Calu3 (cell line): ENCODE measurements at regions not wholly inside any gene's neighbourhood (a gene's known extent, or its start where the extent isn't known, plus 50 kb on each side); places are given as distances from the start of the nearest gene placed in this dataset.
A peak's percentile ranks its signal among the peaks of the same experiment; 100 is the strongest.

Source experiments
- BruUV-seq: library from RNA; stranded (reverse); fragments of 400-500 nt; replicated peaks from 2 replicates; lab custom pipeline; 2021; lab: Mats Ljungman, UMichigan
- CTCF ChIA-PET: fragments of 300-600 bp; sonication (Branson Sonifier 250); formaldehyde crosslinking; loops from one replicate; lab custom pipeline; 2022; ENCODE audit warnings: antibody characterized with exemption; lab: Charles Lee
- DNase-seq: peaks from one replicate; pipeline ENCODE4 v3.0.0; 2022
- H3K27ac Mint-ChIP-seq: one replicate; pipeline ENCODE4 v1.8.0; 2022; ENCODE audit warnings: mixed read lengths; ENCODE audit not compliant: unreplicated experiment
- H3K27me3 Mint-ChIP-seq: one replicate; pipeline ENCODE4 v1.8.0; 2022; ENCODE audit warnings: mixed read lengths; ENCODE audit not compliant: unreplicated experiment
- H3K36me3 Mint-ChIP-seq: one replicate; pipeline ENCODE4 v1.8.0; 2022; ENCODE audit warnings: mild to moderate bottlenecking, moderate library complexity, mixed read lengths; ENCODE audit not compliant: insufficient read depth, unreplicated experiment
- H3K4me1 Mint-ChIP-seq: one replicate; pipeline ENCODE4 v1.8.0; 2022; ENCODE audit warnings: mild to moderate bottlenecking, low read depth, mixed read lengths; ENCODE audit not compliant: unreplicated experiment
- H3K4me3 Mint-ChIP-seq: one replicate; pipeline ENCODE4 v1.8.0; 2022; ENCODE audit warnings: mild to moderate bottlenecking, low read depth, moderate library complexity, mixed read lengths; ENCODE audit not compliant: unreplicated experiment
- H3K9me3 Mint-ChIP-seq: one replicate; pipeline ENCODE4 v1.8.0; 2022; ENCODE audit warnings: low read depth, mixed read lengths; ENCODE audit not compliant: unreplicated experiment
- intact Hi-C: fragments of 100-400 bp; cut with micrococcal nuclease; formaldehyde crosslinking; loops from one replicate; pipeline ENCODE4 v1.10.0; 2022; ENCODE audit not compliant: unreplicated experiment
- TF ChIP-seq, protein P1 (sequence below): fragments of 200-600 bp; IDR thresholded peaks from one replicate; pipeline ENCODE4 v1.8.0; 2022; ENCODE audit warnings: antibody characterized with exemption; ENCODE audit not compliant: unreplicated experiment

DNA sequence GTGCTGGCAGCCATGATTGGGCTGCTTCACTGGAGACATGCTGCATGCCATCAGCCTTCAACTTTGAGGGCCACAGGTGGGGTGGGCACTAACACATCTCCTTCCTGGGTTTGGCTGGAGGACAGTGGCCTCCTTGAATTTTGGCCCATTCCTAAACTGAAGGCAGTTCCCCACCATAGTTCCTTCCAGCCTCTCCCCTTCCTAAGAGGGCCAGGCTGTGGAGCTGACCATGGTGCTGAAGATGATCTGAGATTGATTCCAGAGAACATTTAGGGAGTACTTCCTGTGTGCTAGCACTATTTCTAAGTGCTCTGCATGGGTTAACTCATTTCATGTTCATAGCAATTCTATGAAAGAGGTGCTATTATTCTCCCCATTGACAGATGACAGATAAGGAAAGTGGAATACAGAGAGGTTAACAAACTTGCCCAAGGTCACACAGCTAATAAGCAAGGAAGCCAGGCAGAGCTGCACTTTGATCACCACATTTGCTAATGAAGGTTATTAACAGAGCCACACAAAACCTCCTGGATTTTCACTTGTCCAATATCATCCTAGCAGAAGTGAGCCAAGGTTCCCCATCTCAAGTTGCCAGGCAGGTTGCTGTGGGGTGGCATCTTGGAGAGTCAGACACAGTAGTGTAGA lies 175.3 kb downstream of the ZIC5 start:
- Mint-ChIP-seq H3K27me3 (no peaks in the 10 kb centered on the region), H3K27ac (no peak overlapping the region), H3K36me3 (no peaks in the 10 kb centered on the region), H3K4me1 (no peaks in the 10 kb centered on the region), H3K9me3 (no peaks in the 10 kb centered on the region), H3K4me3 (no peak overlapping the region)
- intact Hi-C loops: no loop called here
- DNase-seq: peak; percentile 0
- no TSS peak for BruUV-seq
- CTCF ChIA-PET: no interaction called here
- TF ChIP-seq, protein P1, sequence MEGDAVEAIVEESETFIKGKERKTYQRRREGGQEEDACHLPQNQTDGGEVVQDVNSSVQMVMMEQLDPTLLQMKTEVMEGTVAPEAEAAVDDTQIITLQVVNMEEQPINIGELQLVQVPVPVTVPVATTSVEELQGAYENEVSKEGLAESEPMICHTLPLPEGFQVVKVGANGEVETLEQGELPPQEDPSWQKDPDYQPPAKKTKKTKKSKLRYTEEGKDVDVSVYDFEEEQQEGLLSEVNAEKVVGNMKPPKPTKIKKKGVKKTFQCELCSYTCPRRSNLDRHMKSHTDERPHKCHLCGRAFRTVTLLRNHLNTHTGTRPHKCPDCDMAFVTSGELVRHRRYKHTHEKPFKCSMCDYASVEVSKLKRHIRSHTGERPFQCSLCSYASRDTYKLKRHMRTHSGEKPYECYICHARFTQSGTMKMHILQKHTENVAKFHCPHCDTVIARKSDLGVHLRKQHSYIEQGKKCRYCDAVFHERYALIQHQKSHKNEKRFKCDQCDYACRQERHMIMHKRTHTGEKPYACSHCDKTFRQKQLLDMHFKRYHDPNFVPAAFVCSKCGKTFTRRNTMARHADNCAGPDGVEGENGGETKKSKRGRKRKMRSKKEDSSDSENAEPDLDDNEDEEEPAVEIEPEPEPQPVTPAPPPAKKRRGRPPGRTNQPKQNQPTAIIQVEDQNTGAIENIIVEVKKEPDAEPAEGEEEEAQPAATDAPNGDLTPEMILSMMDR: no peak

DNA sequence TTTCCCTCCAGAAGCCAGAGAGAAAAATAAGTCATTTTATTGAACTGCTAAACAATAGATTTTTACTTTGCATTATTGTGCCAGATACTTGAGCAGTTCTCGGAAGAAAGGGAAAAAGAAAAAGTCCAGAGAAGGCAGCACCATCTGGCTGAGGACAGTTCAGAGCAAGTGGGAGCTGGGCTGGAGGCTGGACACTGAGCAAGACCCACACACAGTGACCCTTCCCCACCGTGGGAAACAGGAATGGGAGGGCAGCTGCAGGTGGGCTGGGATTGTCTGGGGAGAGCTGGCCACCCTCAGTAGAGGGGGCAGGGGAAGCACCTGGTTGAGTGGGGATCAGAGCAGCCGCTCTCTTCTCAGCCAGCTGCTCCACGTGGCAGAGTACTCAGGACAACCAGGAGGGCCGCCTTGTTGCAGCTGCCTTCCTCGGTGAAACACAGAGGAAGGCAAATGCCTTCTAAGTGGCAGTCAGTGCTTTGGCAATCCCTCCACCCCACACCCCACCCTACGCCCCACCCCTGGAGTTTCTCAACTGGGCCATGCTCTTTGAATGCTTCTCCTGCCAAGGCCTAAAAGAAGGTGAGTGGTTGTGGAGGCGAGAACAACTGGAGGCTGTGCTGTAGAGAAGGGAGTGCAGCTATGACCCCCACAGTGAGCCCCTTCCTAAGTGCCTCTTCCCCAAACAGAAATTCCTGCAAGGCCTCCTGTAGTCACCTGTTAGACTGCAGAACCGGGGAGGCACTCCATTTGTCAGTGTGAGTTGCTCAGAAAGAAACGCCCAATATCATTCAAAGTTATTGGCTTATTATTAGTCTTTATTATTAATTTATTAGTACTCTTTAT lies 179.3 kb downstream of the ZIC5 start:
- no TSS peak for BruUV-seq
- no peak for DNase-seq
- H3K9me3 Mint-ChIP-seq: no peaks in the 10 kb centered on the region
- intact Hi-C loops: no loop called here
- peaks cover 8% of the 10 kb centered on the region for H3K27me3 Mint-ChIP-seq
- CTCF ChIA-PET: no interaction called here
- H3K36me3 Mint-ChIP-seq: no peaks in the 10 kb centered on the region
- TF ChIP-seq, protein P1: no peak
- no peaks in the 10 kb centered on the region for H3K4me1 Mint-ChIP-seq
- H3K27ac Mint-ChIP-seq: no peak overlapping the region
- H3K4me3 Mint-ChIP-seq: no peak overlapping the region

DNA sequence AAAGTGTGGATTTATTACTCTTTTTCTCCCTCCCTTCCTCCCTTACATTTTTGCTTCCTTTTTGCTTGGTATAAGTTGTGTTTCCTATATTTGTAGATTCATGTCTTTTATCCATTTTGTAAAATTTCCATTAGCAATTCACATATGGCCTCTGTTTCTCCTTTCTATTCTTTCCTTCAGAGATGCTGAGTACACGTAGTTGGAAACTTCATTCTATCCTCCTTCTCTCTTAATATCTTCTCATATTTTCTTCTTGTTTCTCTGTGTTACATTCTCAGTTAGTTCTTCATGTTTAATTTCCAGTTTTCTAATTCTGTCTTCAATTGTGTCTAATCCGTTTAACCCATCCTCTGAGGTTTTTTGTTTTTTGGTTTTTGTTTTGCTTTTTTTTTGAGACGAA lies 188.9 kb downstream of the ZIC5 start:
- TF ChIP-seq, protein P1: no peak
- CTCF ChIA-PET: no interaction called here
- H3K27me3 Mint-ChIP-seq: no peaks in the 10 kb centered on the region
- no peak overlapping the region for H3K4me3 Mint-ChIP-seq
- H3K27ac Mint-ChIP-seq: no peak overlapping the region
- intact Hi-C loops: no loop called here
- H3K4me1 Mint-ChIP-seq: no peaks in the 10 kb centered on the region
- no peak for DNase-seq
- no TSS peak for BruUV-seq
- H3K9me3 Mint-ChIP-seq: no peaks in the 10 kb centered on the region
- H3K36me3 Mint-ChIP-seq: no peaks in the 10 kb centered on the region

DNA sequence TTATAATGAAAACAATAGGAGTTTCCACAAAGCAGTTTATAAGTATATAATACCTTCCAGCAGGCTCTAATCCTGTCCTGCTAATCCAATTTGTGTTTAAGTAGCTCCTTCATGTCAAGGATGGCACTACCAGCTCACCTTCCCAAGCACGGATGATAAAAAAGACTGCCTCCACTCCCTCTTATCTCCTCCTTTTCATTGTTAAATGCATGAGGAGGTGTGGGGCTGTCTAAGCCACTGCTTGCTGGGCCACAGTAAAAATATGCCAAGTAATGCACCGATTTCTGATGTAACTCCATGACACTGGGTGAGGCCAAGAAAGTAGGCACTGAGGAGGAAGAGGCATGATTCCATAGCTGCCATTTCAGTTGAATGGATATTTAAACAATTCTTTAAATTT lies 193.1 kb downstream of the ZIC5 start:
- TF ChIP-seq, protein P1: no peak
- CTCF ChIA-PET: no interaction called here
- Mint-ChIP-seq H3K4me3 (no peak overlapping the region), H3K27ac (no peak overlapping the region), H3K4me1 (no peaks in the 10 kb centered on the region), H3K9me3 (no peaks in the 10 kb centered on the region), H3K36me3 (no peaks in the 10 kb centered on the region), H3K27me3 (no peaks in the 10 kb centered on the region)
- no TSS peak for BruUV-seq
- intact Hi-C loops: no loop called here
- DNase-seq: no peak
